HCT116 (cell line): ENCODE measurements at regions not wholly inside any gene's neighbourhood (a gene's known extent, or its start where the extent isn't known, plus 50 kb on each side); places are given as distances from the start of the nearest gene placed in this dataset.

Experiments
- ATAC-seq: fragments of 200-7000 bp; cut with Tn5 transposase; 2 replicates; pipeline ENCODE4 v1.9.1; 2020; ENCODE audit warnings: mild to moderate bottlenecking, moderate library complexity
- BruUV-seq: library from RNA; stranded (reverse); fragments of 400-500 nt; replicated peaks from 2 replicates; lab custom pipeline; 2021; lab: Mats Ljungman, UMichigan
- CTCF ChIA-PET: fragments of 300-600 bp; sonication (Branson Sonifier 250); formaldehyde crosslinking; loops from one replicate; lab custom pipeline; 2021; ENCODE audit warnings: antibody characterized with exemption; lab: Charles Lee
- POLR2A ChIA-PET: fragments of 300-600, 350-600 bp; sonication (Branson Sonifier 250); formaldehyde crosslinking; loops from one replicate; lab custom pipeline; 2021; ENCODE audit warnings: antibody characterized with exemption; lab: Charles Lee
- RAD21 ChIA-PET, 2 experiments: fragments of 300-600 bp; sonication (Branson Sonifier 250); formaldehyde crosslinking; loops; one replicate each; lab custom pipeline; 2023; ENCODE audit warnings: low total read pairs in 2 of 2; ENCODE audit not compliant: uncharacterized antibody in 2 of 2, unreplicated experiment in 2 of 2, low non-redundant PET in 1 of 2; lab: Charles Lee
- DNase-seq: peaks from one replicate; pipeline ENCODE4 v3.0.0-alpha.2; 2010; ENCODE audit warnings: low read depth, low spot score
- H2AFZ ChIP-seq: fragments of 200-600 bp; shearing (Covaris generic), sonication (generic); 2 replicates; pipeline ENCODE4 v1.6.1; 2017; ENCODE audit warnings: low read depth, mixed run types, mixed read lengths, antibody characterized with exemption, low read length; ENCODE audit not compliant: poor library complexity, severe bottlenecking
- H3K27ac ChIP-seq: 2 replicates; pipeline ENCODE4 v1.5.1; 2012; ENCODE audit warnings: low read depth, low read length
- H3K27me3 ChIP-seq: fragments of 200-600 bp; sonication (generic); 2 replicates; pipeline ENCODE4 v1.6.1; 2016; ENCODE audit warnings: mixed run types, low read length, mixed read lengths; ENCODE audit not compliant: insufficient read depth
- H3K36me3 ChIP-seq, 2 experiments: fragments of 200-500 bp in 1 of 2; fragments of 200-600 bp in 1 of 2; sonication (Bioruptor generic) in 1 of 2; sonication (generic) in 1 of 2; 2 replicates each; pipeline versions ENCODE4 v1.5.1 to v1.6.1; 2014 to 2016; ENCODE audit warnings: low read length in 2 of 2, inconsistent platforms in 1 of 2, mixed read lengths in 1 of 2, mixed run types in 1 of 2; ENCODE audit not compliant: insufficient read depth in 2 of 2, control insufficient read depth in 1 of 2
- H3K4me1 ChIP-seq, 2 experiments: fragments of 200-600 bp in 1 of 2; sonication (generic) in 1 of 2; 2 replicates each; pipeline versions ENCODE4 v1.5.1 to v1.6.1; 2012 to 2017; ENCODE audit warnings: low read length in 2 of 2, inconsistent platforms in 1 of 2, mild to moderate bottlenecking in 1 of 2, mixed read lengths in 1 of 2, mixed run types in 1 of 2, moderate library complexity in 1 of 2; ENCODE audit not compliant: insufficient read depth in 2 of 2, control insufficient read depth in 1 of 2
- H3K4me2 ChIP-seq: fragments of 200-600 bp; sonication (generic); 2 replicates; pipeline ENCODE4 v1.6.1; 2017; ENCODE audit warnings: mixed run types, low read length, mixed read lengths
- H3K4me3 ChIP-seq, 2 experiments: fragments of 200-600 bp in 1 of 2; sonication (generic) in 1 of 2; replicated peaks in 1 of 2; 2 replicates each; pipeline ENCODE4 v1.5.1; 2011 to 2016; ENCODE audit warnings: low read length in 2 of 2, control low read depth in 1 of 2, low read depth in 1 of 2, mild to moderate bottlenecking in 1 of 2, mixed read lengths in 1 of 2, mixed run types in 1 of 2
- H3K79me2 ChIP-seq: fragments of 200-600 bp; sonication (generic); 2 replicates; pipeline ENCODE4 v1.6.1; 2017; ENCODE audit warnings: mild to moderate bottlenecking, mixed run types, low read length, moderate library complexity, mixed read lengths; ENCODE audit not compliant: insufficient read depth
- H3K9ac ChIP-seq: fragments of 200-600 bp; sonication (generic); 2 replicates; pipeline ENCODE4 v1.6.1; 2016; ENCODE audit warnings: low read length, mixed read lengths
- H3K9me2 ChIP-seq: fragments of 200-600 bp; sonication (generic), shearing (Covaris generic); 2 replicates; pipeline ENCODE4 v1.6.1; 2017; ENCODE audit warnings: mixed run types, mild to moderate bottlenecking, moderate library complexity; ENCODE audit not compliant: insufficient read depth
- H3K9me3 ChIP-seq, 2 experiments: fragments of 200-500 bp in 1 of 2; fragments of 200-600 bp in 1 of 2; sonication (Bioruptor generic) in 1 of 2; sonication (generic) in 1 of 2; 2 replicates each; pipeline ENCODE4 v1.6.1; 2014 to 2017; ENCODE audit warnings: low read length in 2 of 2, mixed read lengths in 2 of 2, inconsistent platforms in 1 of 2, low read depth in 1 of 2, mild to moderate bottlenecking in 1 of 2, mixed run types in 1 of 2, moderate library complexity in 1 of 2; ENCODE audit not compliant: control insufficient read depth in 1 of 2, insufficient read depth in 1 of 2
- H4K20me1 ChIP-seq: fragments of 200-600 bp; sonication (generic), shearing (Covaris generic); 2 replicates; pipeline ENCODE4 v1.6.1; 2017; ENCODE audit warnings: mixed run types, mild to moderate bottlenecking, moderate library complexity; ENCODE audit not compliant: insufficient read depth
- ATF3 ChIP-seq: IDR thresholded peaks from 2 replicates; pipeline ENCODE4 v1.6.1; 2012
- CEBPB ChIP-seq: IDR thresholded peaks from 2 replicates; pipeline ENCODE4 v1.6.1; 2012; ENCODE audit warnings: low read depth
- EGR1 ChIP-seq: IDR thresholded peaks from 2 replicates; pipeline ENCODE4 v1.6.1; 2012; ENCODE audit warnings: low read depth
- EZH2 ChIP-seq: fragments of 200-600 bp; sonication (generic); IDR thresholded peaks from 2 replicates; pipeline ENCODE4 v1.6.1; 2017; ENCODE audit warnings: antibody characterized with exemption, mixed run types
- EZH2phosphoT487 ChIP-seq: fragments of 200-600 bp; IDR thresholded peaks from 2 replicates; pipeline ENCODE4 v1.6.1; 2018; ENCODE audit warnings: antibody characterized with exemption, borderline replicate concordance
- MAX ChIP-seq: IDR thresholded peaks from 2 replicates; pipeline ENCODE4 v1.6.1; 2012
- POLR2AphosphoS5 ChIP-seq: IDR thresholded peaks from 2 replicates; pipeline ENCODE4 v1.6.1; 2011; ENCODE audit warnings: mild to moderate bottlenecking, low read depth, low read length, moderate library complexity
- RAD21 ChIP-seq: IDR thresholded peaks from 2 replicates; pipeline ENCODE4 v1.6.1; 2012; ENCODE audit warnings: low read depth, mild to moderate bottlenecking
- SRF ChIP-seq: IDR thresholded peaks from 2 replicates; pipeline ENCODE4 v1.6.1; 2012; ENCODE audit warnings: low read depth
- YY1 ChIP-seq: IDR thresholded peaks from 2 replicates; pipeline ENCODE4 v1.6.1; 2011; ENCODE audit warnings: low read length, low read depth, moderate library complexity, mild to moderate bottlenecking; ENCODE audit not compliant: insufficient replicate concordance; ENCODE audit errors: extremely low read depth
- ZFX ChIP-seq: fragments of 450-650 bp; IDR thresholded peaks from 2 replicates; pipeline ENCODE4 v1.6.1; 2017
- ZNF274 ChIP-seq: fragments of 200-500 bp; sonication (Bioruptor generic); IDR thresholded peaks from 2 replicates; pipeline ENCODE4 v1.6.1; 2014; ENCODE audit warnings: mild to moderate bottlenecking, low read depth, low read length, inconsistent platforms
- intact Hi-C: fragments of 100-400 bp; cut with micrococcal nuclease; formaldehyde crosslinking; loops from 2 replicates; pipeline ENCODE4 v1.10.0; 2022
- TF ChIP-seq, protein P1 (sequence below), 3 experiments: fragments of 200-600 bp in 1 of 3; sonication (generic) in 1 of 3; IDR thresholded peaks in 2 of 3; conservative IDR thresholded peaks in 1 of 3; 2 replicates each; pipeline ENCODE4 v1.5.1; 2012 to 2017; ENCODE audit warnings: low read depth in 2 of 3, low read length in 2 of 3, antibody characterized with exemption in 1 of 3, borderline replicate concordance in 1 of 3, control low read depth in 1 of 3, mild to moderate bottlenecking in 1 of 3, mixed read lengths in 1 of 3, mixed run types in 1 of 3, moderate library complexity in 1 of 3; ENCODE audit not compliant: insufficient read depth in 1 of 3

GRCh38 chr2:138838851-138839620, 58.8 kb upstream of the NXPH2 start:
- ATAC-seq, result no peak
- CTCF ChIA-PET, result no interaction called here

GRCh38 chr2:138831691-138832090, 51.5 kb upstream of the NXPH2 start:
- Histone ChIP-seq H3K27ac (no peak overlapping the region), H2AFZ (no peak overlapping the region), H3K9me2 (no peaks in the 10 kb centered on the region), H3K4me2 (no peak overlapping the region), H3K4me3 (no peak overlapping the region), H3K79me2 (no peaks in the 10 kb centered on the region), H3K36me3 (no peaks in the 10 kb centered on the region), H3K27me3 (no peaks in the 10 kb centered on the region), H3K9ac (no peak overlapping the region), H3K9me3 (no peaks in the 10 kb centered on the region), H4K20me1 (no peaks in the 10 kb centered on the region), H3K4me1 (no peaks in the 10 kb centered on the region)
- POLR2A ChIA-PET, result no interaction called here
- ATAC-seq (no peak), DNase-seq (no peak)
- no TSS peak for BruUV-seq
- TF ChIP-seq SRF (no peak), ZFX (no peak), EZH2 (no peak), RAD21 (no peak), CEBPB (no peak), POLR2AphosphoS5 (no peak), ATF3 (no peak)
- TF ChIP-seq, protein P1, sequence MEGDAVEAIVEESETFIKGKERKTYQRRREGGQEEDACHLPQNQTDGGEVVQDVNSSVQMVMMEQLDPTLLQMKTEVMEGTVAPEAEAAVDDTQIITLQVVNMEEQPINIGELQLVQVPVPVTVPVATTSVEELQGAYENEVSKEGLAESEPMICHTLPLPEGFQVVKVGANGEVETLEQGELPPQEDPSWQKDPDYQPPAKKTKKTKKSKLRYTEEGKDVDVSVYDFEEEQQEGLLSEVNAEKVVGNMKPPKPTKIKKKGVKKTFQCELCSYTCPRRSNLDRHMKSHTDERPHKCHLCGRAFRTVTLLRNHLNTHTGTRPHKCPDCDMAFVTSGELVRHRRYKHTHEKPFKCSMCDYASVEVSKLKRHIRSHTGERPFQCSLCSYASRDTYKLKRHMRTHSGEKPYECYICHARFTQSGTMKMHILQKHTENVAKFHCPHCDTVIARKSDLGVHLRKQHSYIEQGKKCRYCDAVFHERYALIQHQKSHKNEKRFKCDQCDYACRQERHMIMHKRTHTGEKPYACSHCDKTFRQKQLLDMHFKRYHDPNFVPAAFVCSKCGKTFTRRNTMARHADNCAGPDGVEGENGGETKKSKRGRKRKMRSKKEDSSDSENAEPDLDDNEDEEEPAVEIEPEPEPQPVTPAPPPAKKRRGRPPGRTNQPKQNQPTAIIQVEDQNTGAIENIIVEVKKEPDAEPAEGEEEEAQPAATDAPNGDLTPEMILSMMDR (IDR thresholded peaks at IDR 0.05 in 2 of 3, conservative IDR thresholded peaks at IDR 0.05 in 1 of 3; ENCODE audit: borderline replicate concordance in 1 of 3, insufficient read depth in 1 of 3, low read depth in 2 of 3, low read length in 2 of 3), result no peak
- RAD21 ChIA-PET, result no interaction called here
- intact Hi-C loops, result no loop called here
- CTCF ChIA-PET, result interaction anchor here (0.8 kb wide), 1 partner anchor 17 kb away, joined by 3 read pairs; no protein-coding TSS in a partner anchor

More at GRCh38 chr2:138838851-138839620, 58.8 kb upstream of the NXPH2 start:
- Histone ChIP-seq H3K36me3 (no peaks in the 10 kb centered on the region), H3K27me3 (no peaks in the 10 kb centered on the region), H3K9me3 (no peaks in the 10 kb centered on the region), H3K4me2 (no peak overlapping the region), H4K20me1 (no peaks in the 10 kb centered on the region), H3K27ac (no peak overlapping the region), H3K9ac (no peak overlapping the region), H3K9me2 (no peaks in the 10 kb centered on the region), H2AFZ (no peak overlapping the region), H3K4me3 (no peak overlapping the region), H3K4me1 (no peaks in the 10 kb centered on the region), H3K79me2 (no peaks in the 10 kb centered on the region)
- ChIA-PET RAD21 (no interaction called here), POLR2A (no interaction called here)
- TF ChIP-seq YY1, result no peak
- TF ChIP-seq RAD21, result no peak
- no peak for TF ChIP-seq EGR1
- TF ChIP-seq SRF, result no peak
- no peak for TF ChIP-seq ZNF274
- TF ChIP-seq MAX, result no peak
- no peak for TF ChIP-seq EZH2phosphoT487
- BruUV-seq, result no TSS peak
- DNase-seq, result no peak
- intact Hi-C loops, result no loop called here
